HG02938 (cell line): ENCODE measurements at regions not wholly inside any gene's neighbourhood (a gene's known extent, or its start where the extent isn't known, plus 50 kb on each side); places are given as distances from the start of the nearest gene placed in this dataset.

Experiments used
- ATAC-seq: cut with Tn5 transposase; IDR thresholded peaks from one replicate; pipeline ENCODE4 v1.9.1; 2021; ENCODE audit warnings: mild to moderate bottlenecking, moderate library complexity; ENCODE audit not compliant: unreplicated experiment

DNA sequence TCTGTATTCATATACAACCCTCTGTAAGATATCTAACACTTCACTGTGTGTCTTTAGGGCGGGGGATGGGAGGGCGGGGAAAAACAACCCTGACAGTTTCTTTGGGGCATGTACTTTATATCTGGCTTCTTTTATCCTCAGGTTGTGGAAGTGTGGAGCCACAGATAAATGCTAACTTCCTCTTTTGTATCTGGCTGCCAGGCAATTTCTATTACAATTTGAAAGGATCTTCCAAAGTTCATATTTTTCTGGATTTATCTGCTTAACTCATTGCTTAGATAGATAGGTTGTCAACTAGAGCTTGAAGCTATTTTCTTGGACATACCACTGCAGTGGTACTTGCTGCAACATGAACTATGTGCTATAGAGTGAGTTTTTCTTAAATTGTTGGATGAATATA, 393.0 kb downstream of the LMO7 start:
- no peak for ATAC-seq

DNA sequence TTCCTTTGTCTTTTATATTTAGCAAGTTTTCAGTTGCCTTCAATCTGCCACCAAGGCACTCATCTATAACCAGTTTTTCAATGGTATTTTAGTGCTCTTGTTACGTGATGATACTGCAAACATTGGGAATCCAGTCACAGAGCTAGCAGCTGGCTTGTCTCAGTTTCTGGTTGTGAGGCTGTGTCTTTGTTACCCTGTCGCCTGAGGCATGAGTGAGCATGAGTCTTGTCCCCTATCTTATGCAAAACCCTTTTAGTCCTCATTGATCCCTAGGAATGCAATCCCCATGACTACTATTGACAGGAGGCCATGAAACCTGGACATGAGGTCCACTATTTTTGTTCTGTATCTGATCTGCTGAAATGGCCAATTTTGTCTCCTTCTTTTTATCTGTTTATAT, 391.0 kb downstream of the LMO7 start:
- no peak for ATAC-seq

DNA sequence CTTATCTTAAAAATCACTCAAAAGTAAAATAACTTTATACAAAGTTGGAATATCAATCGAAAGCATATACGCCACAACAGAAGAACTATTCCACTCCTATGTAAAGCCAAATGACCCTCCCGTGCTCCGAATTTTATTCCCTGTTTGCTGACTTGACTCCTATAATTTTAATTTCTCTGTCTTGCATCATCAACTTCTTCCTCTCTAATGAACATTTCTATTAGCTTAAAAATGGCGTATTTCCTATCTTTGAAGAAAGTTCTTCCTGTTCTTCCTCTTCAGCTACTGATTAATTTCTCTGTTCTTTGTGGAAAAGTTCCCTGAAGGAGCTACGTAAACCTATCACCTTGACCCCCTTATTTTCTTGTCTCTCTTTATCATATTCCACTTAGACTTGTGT, 389.3 kb downstream of the LMO7 start:
- no peak for ATAC-seq

GRCh38 chr13:76024151-76024550, 388.0 kb downstream of the LMO7 start:
- ATAC-seq = no peak

GRCh38 chr13:76023652-76024051, 387.5 kb downstream of the LMO7 start:
- no peak for ATAC-seq

- ATAC-seq = no peak
Observed at GRCh38 chr13:76020421-76020955, 384.4 kb downstream of the LMO7 start.

- peak; percentile 48 for ATAC-seq
Observed at GRCh38 chr13:76019421-76020044, 383.4 kb downstream of the LMO7 start.

GRCh38 chr13:76017861-76018556, 381.9 kb downstream of the LMO7 start:
- ATAC-seq = no peak

DNA sequence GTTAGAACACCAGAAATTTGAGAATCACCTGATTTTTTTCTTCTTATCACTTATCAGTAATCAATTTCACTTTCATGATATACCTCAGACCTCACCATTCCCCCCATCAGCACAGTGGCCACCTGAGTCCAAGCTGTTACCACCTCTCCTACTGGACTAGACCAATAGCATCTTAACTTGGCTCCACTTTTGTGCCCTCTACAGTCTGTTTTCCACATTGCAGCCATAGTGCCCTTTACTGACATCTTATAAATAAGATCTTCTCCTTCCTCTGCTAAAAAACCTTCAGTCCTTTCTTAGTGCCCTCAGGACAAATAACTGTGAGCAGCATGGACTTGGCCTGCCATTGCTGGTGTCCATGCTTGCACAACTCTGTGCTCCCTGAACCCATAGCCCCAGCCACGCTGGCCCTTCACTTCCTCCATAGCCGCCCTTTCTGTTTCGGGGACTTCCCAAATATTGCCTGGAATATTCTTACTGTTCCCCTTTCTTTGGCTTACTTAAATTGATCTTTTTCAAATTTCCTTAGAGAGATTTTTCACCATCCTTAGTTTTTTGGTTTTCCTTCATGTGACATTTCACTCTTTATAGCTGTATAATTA, 380.8 kb downstream of the LMO7 start:
- ATAC-seq = peak; percentile 84

DNA sequence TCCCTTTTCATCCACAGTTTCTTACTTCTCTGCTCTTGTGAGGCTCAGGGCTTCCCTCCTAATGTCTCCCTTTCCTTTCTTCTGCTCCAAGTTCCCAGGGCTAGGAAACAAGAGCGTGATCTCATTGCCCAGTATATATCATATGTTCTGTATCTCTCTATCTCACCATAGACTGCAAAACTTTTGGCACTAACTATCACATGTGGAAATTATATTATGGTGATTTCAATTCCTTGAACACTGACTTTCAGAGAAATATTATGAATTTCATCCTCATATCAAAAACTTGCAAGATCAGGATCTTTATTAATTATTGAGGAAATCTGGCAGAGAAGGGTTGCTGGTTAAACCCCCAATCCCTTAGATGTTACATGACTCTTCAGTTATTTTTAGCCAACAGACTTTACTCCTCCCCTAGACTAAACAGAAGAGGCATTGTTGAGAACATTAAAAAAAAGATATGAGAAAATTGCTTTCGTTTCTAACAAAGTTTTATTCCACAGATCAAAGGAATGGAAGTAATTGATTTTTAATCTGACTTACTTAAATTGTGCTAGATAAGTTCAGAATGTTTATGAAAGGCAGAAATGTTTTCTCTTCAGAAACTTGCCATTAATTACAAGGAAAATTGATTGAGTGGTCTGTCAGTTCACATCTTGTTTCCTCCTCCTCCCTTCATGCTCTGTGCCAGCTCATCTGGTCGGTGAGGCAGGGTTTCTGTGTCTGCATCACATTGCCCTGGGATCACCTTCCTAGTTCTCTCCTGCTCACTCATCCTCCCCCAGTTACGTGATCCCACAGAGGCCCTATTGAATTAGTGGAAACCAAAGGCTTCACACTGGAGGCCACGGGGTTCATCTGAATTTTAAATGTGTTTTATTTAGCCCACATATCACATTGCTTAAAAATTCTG, 378.5 kb downstream of the LMO7 start:
- no peak for ATAC-seq

- ATAC-seq = no peak
Observed at GRCh38 chr13:76012091-76012721, 376.1 kb downstream of the LMO7 start.

- peak; percentile 86 for ATAC-seq
Observed at GRCh38 chr13:76009267-76009890, 373.2 kb downstream of the LMO7 start.

- no peak for ATAC-seq
Observed at GRCh38 chr13:76004416-76004815, 368.3 kb downstream of the LMO7 start.

GRCh38 chr13:76000131-76000530, 364.0 kb downstream of the LMO7 start:
- no peak for ATAC-seq

- no peak for ATAC-seq
Observed at GRCh38 chr13:75996582-75996981, 360.5 kb downstream of the LMO7 start.

DNA sequence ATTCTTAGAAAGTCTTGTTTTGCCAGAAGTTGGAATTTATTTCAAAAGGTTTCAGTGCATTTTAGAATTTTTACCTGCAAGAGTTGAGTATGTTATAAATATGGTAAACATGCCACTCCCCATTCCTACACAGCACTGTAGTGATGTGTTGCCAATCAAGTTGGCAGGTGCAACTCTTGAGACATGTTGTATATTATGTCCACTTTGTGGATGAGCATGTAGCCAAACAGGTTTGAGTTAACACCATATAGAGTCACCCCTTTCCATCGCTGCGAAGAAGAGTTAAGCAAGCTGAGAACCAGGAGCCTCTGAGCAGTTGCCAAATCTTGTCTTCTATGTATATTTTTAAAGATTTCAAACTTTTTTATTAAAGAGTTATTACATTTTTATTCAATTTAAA, 359.8 kb downstream of the LMO7 start:
- no peak for ATAC-seq

DNA sequence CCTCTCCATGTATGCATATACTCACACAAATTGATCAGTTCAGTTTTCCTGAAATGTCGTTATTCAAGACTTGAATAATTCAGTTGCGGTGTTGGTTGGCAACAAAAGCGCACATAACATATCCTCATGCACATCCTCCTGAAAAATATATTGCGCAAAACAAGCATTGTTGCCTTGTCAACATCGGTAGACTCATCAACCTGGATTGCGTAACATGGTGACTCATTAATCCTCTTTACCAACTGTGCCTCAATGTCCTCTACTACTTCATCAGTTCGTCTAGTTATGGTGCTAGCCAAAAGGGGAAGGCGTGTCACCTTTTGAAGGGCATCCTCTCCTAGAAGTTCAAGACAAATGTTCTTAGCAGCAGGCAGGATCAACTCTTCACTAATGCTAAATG, 357.7 kb downstream of the LMO7 start:
- no peak for ATAC-seq

DNA sequence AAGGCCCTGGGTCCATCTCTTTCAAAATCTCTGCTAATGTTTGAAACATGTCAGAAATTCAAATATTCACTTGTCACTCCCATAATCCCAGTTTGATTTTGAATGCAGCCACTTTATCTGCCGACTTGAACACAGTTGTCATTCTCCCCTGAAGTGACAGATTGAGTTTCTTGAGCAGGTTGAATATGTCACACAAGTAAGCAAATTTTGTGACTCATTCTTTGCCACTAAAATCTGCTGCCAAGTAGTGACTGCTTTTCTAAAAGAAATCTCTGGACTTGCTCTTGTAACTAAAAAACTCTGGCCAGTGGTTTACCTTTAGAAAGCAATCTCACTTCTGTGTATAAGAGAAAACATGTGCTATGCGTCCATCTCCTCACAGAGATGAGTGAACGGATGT, 357.1 kb downstream of the LMO7 start:
- no peak for ATAC-seq

DNA sequence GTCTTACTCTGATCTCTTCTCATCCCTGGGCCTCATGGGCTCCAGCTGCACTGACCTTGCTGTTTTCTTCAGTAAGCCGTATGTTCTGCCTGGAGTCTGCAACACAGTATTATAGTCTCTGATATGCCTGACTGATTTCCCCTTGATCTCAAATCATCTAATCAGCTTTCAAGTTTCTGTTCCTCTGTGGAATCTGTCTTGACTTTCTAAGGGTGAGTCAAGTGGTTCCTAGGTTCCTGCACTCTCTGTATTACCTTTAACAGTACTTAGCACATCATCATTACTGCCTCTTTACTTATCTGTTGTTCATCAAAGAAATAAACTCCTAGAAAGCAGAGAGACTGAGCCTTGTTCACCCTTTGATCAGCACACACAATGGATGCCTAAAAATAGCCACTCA, 350.7 kb downstream of the LMO7 start:
- ATAC-seq = peak; percentile 98

- ATAC-seq = no peak
Observed at GRCh38 chr13:75985132-75985531, 349.0 kb downstream of the LMO7 start.
